A673 (cell line): ENCODE measurements at regions not wholly inside any gene's neighbourhood (a gene's known extent, or its start where the extent isn't known, plus 50 kb on each side); places are given as distances from the start of the nearest gene placed in this dataset.

ENCODE experiments used
- BruUV-seq: library from RNA; stranded (reverse); fragments of 400-500 nt; replicated peaks from 2 replicates; lab custom pipeline; 2021; lab: Mats Ljungman, UMichigan
- CTCF ChIA-PET: fragments of 300-600 bp; sonication (Branson Sonifier 250); formaldehyde crosslinking; loops from one replicate; lab custom pipeline; 2022; ENCODE audit warnings: antibody characterized with exemption; lab: Charles Lee
- POLR2A ChIA-PET: fragments of 300-600 bp; sonication (Branson Sonifier 250); formaldehyde crosslinking; loops from one replicate; lab custom pipeline; 2022; ENCODE audit warnings: antibody characterized with exemption; ENCODE audit not compliant: low non-redundant PET; lab: Charles Lee
- DNase-seq: peaks from one replicate; pipeline ENCODE4 v3.0.0-alpha.2; 2015; ENCODE audit warnings: low spot score
- H3K27ac ChIP-seq: fragments of 200-600 bp; sonication (generic); 2 replicates; pipeline ENCODE4 v1.5.1; 2016; ENCODE audit warnings: mixed run types, low read depth, mild to moderate bottlenecking, mixed read lengths, antibody characterized with exemption, low read length; ENCODE audit not compliant: poor library complexity, severe bottlenecking
- H3K27me3 ChIP-seq: fragments of 200-600 bp; sonication (generic); replicated peaks from 2 replicates; pipeline ENCODE4 v1.6.1; 2017; ENCODE audit warnings: mixed run types, low read depth, mild to moderate bottlenecking, mixed read lengths, antibody characterized with exemption, low read length; ENCODE audit not compliant: insufficient read depth, poor library complexity
- H3K36me3 ChIP-seq: fragments of 200-600 bp; sonication (generic); 2 replicates; pipeline ENCODE4 v1.6.1; 2016; ENCODE audit warnings: mixed run types, mild to moderate bottlenecking, mixed read lengths, antibody characterized with exemption, low read length; ENCODE audit not compliant: insufficient read depth, poor library complexity, severe bottlenecking
- H3K4me1 ChIP-seq: fragments of 200-600 bp; sonication (generic); 2 replicates; pipeline ENCODE4 v1.6.1; 2017; ENCODE audit warnings: mixed run types, mild to moderate bottlenecking, mixed read lengths, antibody characterized with exemption, low read length; ENCODE audit not compliant: insufficient read depth, poor library complexity, severe bottlenecking
- H3K4me3 ChIP-seq: fragments of 200-600 bp; sonication (generic); 2 replicates; pipeline ENCODE4 v1.5.1; 2016; ENCODE audit warnings: low read depth, mixed run types, mild to moderate bottlenecking, mixed read lengths, low read length; ENCODE audit not compliant: poor library complexity, severe bottlenecking
- H3K9me3 ChIP-seq: fragments of 200-600 bp; sonication (generic); 2 replicates; pipeline ENCODE4 v1.6.1; 2016; ENCODE audit warnings: mixed run types, low read depth, mild to moderate bottlenecking, mixed read lengths, antibody characterized with exemption, low read length; ENCODE audit not compliant: poor library complexity, severe bottlenecking
- EZH2 ChIP-seq: fragments of 200-600 bp; sonication (generic); IDR thresholded peaks from 2 replicates; pipeline ENCODE4 v1.6.1; 2017; ENCODE audit warnings: borderline replicate concordance, low read depth, mild to moderate bottlenecking, mixed read lengths, antibody characterized with exemption, low read length; ENCODE audit not compliant: poor library complexity, severe bottlenecking
- intact Hi-C: fragments of 100-400 bp; cut with micrococcal nuclease; formaldehyde crosslinking; loops from one replicate; pipeline ENCODE4 v1.10.0; 2022; ENCODE audit not compliant: unreplicated experiment
- TF ChIP-seq, protein P1 (sequence below): fragments of 300-800, 200-600 bp; sonication (generic); conservative IDR thresholded peaks from 2 replicates; pipeline ENCODE4 v1.5.1; 2017; ENCODE audit warnings: low read depth, mild to moderate bottlenecking, antibody characterized with exemption, low read length, moderate library complexity, mixed read lengths

DNA sequence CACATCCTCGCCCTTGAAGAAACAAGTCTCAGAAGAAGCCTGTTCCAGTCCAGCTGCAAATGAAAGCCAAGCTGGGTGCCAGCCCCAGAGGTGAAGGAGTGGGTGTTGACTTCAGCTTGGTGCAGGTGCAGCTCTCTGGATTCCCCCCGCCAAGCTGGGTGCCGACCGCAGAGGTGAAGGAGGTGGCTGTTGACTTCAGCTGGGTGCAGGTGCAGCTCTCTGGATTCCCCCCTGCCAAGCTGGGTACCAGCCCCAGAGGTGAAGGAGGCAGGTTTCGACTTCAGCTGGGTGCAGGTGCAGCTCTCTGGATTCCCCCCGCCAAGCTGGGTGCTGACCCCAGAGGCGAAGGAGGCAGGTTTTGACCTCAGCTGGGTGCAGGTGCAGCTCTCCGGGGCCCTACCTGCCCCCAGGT lies 1234.0 kb downstream of the TBC1D22A start:
- intact Hi-C loops = no loop called here
- H3K27me3 ChIP-seq = no peaks in the 10 kb centered on the region
- DNase-seq = no peak
- no peak overlapping the region for H3K27ac ChIP-seq
- TF ChIP-seq, protein P1, sequence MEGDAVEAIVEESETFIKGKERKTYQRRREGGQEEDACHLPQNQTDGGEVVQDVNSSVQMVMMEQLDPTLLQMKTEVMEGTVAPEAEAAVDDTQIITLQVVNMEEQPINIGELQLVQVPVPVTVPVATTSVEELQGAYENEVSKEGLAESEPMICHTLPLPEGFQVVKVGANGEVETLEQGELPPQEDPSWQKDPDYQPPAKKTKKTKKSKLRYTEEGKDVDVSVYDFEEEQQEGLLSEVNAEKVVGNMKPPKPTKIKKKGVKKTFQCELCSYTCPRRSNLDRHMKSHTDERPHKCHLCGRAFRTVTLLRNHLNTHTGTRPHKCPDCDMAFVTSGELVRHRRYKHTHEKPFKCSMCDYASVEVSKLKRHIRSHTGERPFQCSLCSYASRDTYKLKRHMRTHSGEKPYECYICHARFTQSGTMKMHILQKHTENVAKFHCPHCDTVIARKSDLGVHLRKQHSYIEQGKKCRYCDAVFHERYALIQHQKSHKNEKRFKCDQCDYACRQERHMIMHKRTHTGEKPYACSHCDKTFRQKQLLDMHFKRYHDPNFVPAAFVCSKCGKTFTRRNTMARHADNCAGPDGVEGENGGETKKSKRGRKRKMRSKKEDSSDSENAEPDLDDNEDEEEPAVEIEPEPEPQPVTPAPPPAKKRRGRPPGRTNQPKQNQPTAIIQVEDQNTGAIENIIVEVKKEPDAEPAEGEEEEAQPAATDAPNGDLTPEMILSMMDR = no peak
- TF ChIP-seq EZH2 = no peak
- H3K36me3 ChIP-seq = no peaks in the 10 kb centered on the region
- ChIA-PET CTCF (no interaction called here), POLR2A (interaction anchor here (0.5 kb wide), 1 partner anchor 976 kb away, joined by 9 read pairs; no protein-coding TSS in a partner anchor)
- no peak overlapping the region for H3K4me3 ChIP-seq
- H3K9me3 ChIP-seq = no peaks in the 10 kb centered on the region
- no TSS peak for BruUV-seq
- no peaks in the 10 kb centered on the region for H3K4me1 ChIP-seq

DNA sequence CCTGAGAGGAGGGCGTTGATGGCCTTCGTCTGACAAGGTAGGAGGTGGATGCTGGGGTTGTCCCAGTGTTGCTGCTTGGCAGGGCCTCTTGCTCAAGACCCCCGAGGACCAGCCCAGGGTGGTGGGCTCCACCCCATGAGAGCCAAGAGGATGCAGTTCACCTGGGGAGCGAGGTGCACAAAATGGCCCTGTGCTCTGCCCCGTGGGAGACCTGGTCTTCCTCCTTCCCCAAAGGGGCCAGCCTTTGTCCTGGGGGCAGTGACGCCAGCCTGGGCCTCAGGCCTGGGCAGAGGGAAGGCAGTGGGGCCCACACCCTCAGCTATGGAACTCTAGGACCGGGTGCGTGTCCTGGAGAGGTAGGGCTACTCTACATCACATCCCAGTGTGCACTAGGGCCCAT lies 1233.3 kb downstream of the TBC1D22A start:
- TF ChIP-seq, protein P1 = no peak
- TF ChIP-seq EZH2 = no peak
- Histone ChIP-seq H3K4me1 (no peaks in the 10 kb centered on the region), H3K36me3 (no peaks in the 10 kb centered on the region), H3K4me3 (no peak overlapping the region), H3K27ac (no peak overlapping the region), H3K9me3 (no peaks in the 10 kb centered on the region), H3K27me3 (no peaks in the 10 kb centered on the region)
- ChIA-PET POLR2A (interaction anchor here (0.5 kb wide), 1 partner anchor 975 kb away, joined by 9 read pairs; no protein-coding TSS in a partner anchor), CTCF (no interaction called here)
- intact Hi-C loops = no loop called here
- no peak for DNase-seq
- no TSS peak for BruUV-seq

DNA sequence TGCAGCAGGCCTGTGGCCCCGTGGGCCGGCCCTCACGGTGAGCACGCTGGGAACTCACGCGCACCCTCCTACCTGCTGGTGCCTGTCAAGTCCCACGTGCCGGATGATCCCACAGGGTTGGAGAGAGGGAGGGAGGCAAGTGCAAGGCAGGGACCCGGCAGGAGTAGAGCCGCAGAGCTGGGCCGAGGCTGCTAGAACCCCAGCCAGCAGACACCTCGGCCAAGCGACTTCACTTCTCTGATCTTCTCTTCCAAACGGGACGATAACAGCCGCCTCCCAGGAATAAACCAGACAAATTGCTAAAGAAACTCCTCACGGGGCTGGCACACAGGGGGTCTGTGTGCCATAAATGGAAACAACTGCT lies 1232.8 kb downstream of the TBC1D22A start:
- Histone ChIP-seq H3K27ac (no peak overlapping the region), H3K4me1 (no peaks in the 10 kb centered on the region), H3K36me3 (no peaks in the 10 kb centered on the region), H3K27me3 (no peaks in the 10 kb centered on the region), H3K9me3 (no peaks in the 10 kb centered on the region), H3K4me3 (no peak overlapping the region)
- no peak for DNase-seq
- intact Hi-C loops = no loop called here
- TF ChIP-seq, protein P1 = no peak
- no peak for TF ChIP-seq EZH2
- ChIA-PET CTCF (no interaction called here), POLR2A (no interaction called here)
- BruUV-seq = no TSS peak
